ENCODE measurements at regions not wholly inside any gene's neighbourhood (a gene's known extent, or its start where the extent isn't known, plus 50 kb on each side); places are given as distances from the start of the nearest gene placed in this dataset.
"Not testable (repeated sequence)": the region's sequence is repeated elsewhere in the genome, so short reads cannot be mapped to it uniquely, and the experiment has no call there.

GRCh38 chr14:105769061-105769730 is 242.8 kb downstream of the TMEM121 start:
- not testable (repeated sequence) for ATAC-seq, FAIRE-seq
- 29% methylated on average over 4 of the region's 35 CpGs for WGBS (ENCODE audit: missing lambda C conversion rate)

GRCh38 chr14:105770619-105771216 is 244.3 kb downstream of the TMEM121 start:
- DNase-seq (ENCODE audit: low read depth in 1 of 2, low spot score in 1 of 2); FAIRE-seq; ATAC-seq; H3K27ac ChIP-seq; H3K4me2 ChIP-seq; POLR2A ChIA-PET; H3K4me3 ChIP-seq; CTCF ChIA-PET; H3K9me3 ChIP-seq; H3K4me1 ChIP-seq: not testable (repeated sequence)
- WGBS (ENCODE audit: missing lambda C conversion rate): 31% methylated on average over 11 of the region's 14 CpGs

More at GRCh38 chr14:105769061-105769730, 242.8 kb downstream of the TMEM121 start:
- H3K4me2 ChIP-seq; H3K9me3 ChIP-seq; CTCF ChIA-PET; H3K27ac ChIP-seq; DNase-seq (ENCODE audit: low read depth in 1 of 2, low spot score in 1 of 2); POLR2A ChIA-PET; H3K4me1 ChIP-seq; H3K4me3 ChIP-seq: not testable (repeated sequence)

GRCh38 chr14:105771261-105772226 is 245.2 kb downstream of the TMEM121 start:
- H3K4me2 ChIP-seq; H3K4me3 ChIP-seq; FAIRE-seq; CTCF ChIA-PET; DNase-seq (ENCODE audit: low read depth in 1 of 2, low spot score in 1 of 2); H3K27ac ChIP-seq; H3K9me3 ChIP-seq; H3K4me1 ChIP-seq; POLR2A ChIA-PET: not testable (repeated sequence)
- peak; percentile 48 to 60; a peak in 4 of 6 replicates for ATAC-seq
- WGBS (ENCODE audit: missing lambda C conversion rate): 48% methylated on average over 6 of the region's 35 CpGs

- H3K4me3 ChIP-seq; H3K9me3 ChIP-seq; H3K4me1 ChIP-seq; H3K27ac ChIP-seq; FAIRE-seq; DNase-seq (ENCODE audit: low read depth in 1 of 2, low spot score in 1 of 2); POLR2A ChIA-PET; H3K4me2 ChIP-seq: not testable (repeated sequence)
- CTCF ChIA-PET: interaction anchor here (0.7 kb wide), 1 partner anchor 757 kb away, joined by 3 read pairs; no protein-coding TSS in a partner anchor
- ATAC-seq: peak in 1 of 2 experiments; percentile 57; a peak in 3 of 6 replicates
- WGBS (ENCODE audit: missing lambda C conversion rate): 4% methylated on average over 6 of the region's 11 CpGs
These were observed 246.4 kb downstream of the TMEM121 start for GRCh38 chr14:105772710-105773250.

GRCh38 chr14:105773584-105773983 is 247.2 kb downstream of the TMEM121 start:
- WGBS (ENCODE audit: missing lambda C conversion rate): 0% methylated on average over 2 of the region's 3 CpGs
- ChIA-PET POLR2A (no interaction called here), CTCF (interaction anchor here (0.7 kb wide), 1 partner anchor 756 kb away, joined by 3 read pairs; no protein-coding TSS in a partner anchor)
- no peak for DNase-seq (ENCODE audit: low read depth in 1 of 2, low spot score in 1 of 2)
- FAIRE-seq: no peak
- no peak for ATAC-seq
- Histone ChIP-seq H3K27ac (no peak overlapping the region), H3K4me1 (no peaks in the 10 kb centered on the region), H3K4me3 (no peak overlapping the region), H3K4me2 (no peak overlapping the region), H3K9me3 (no peaks in the 10 kb centered on the region)
- TF ChIP-seq HOXB13 (CRISPR knock-in tag; IDR thresholded peaks at IDR 0.05; ENCODE audit: low read depth) (no peak), HMGXB4 (CRISPR knock-in tag; IDR thresholded peaks at IDR 0.05; ENCODE audit: borderline replicate concordance) (no peak), E2F6 (IDR thresholded peaks at IDR 0.05; ENCODE audit: borderline replicate concordance, low read depth) (no peak), CBX8 (IDR thresholded peaks at IDR 0.05) (no peak), POLR2A (IDR thresholded peaks at IDR 0.05; ENCODE audit: low read length) (no peak), FOSB (CRISPR knock-in tag; IDR thresholded peaks at IDR 0.05) (no peak), CEBPB (IDR thresholded peaks at IDR 0.05) (no peak), GATA3 (IDR thresholded peaks at IDR 0.05; ENCODE audit: borderline replicate concordance) (no peak), RARB (CRISPR knock-in tag; IDR thresholded peaks at IDR 0.05) (no peak)
